ENCODE measurements at regions not wholly inside any gene's neighbourhood (a gene's known extent, or its start where the extent isn't known, plus 50 kb on each side); places are given as distances from the start of the nearest gene placed in this dataset.
"Not testable (repeated sequence)": the region's sequence is repeated elsewhere in the genome, so short reads cannot be mapped to it uniquely, and the experiment has no call there.

DNA sequence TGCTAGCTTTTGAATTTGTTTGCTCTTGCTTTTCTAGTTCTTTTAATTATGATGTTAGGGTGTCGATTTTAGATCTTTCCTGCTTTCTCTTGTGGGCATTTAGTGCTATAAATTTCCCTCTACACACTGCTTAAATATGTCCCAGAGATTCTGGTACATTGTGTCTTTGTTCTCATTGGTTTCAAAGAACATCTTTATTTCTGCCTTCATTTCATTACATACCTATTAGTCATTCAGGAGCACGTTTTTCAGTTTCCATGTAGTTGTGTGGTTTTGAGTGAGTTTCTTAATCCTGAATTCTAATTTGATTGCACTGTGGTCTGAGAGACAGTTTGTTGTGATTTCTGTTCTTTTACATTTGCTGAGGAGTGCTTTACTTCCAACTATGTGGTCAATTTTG is 51.2 kb upstream of the MB21D2 start:
- DNase-seq (ENCODE audit: low spot score); in situ Hi-C loops (cut with HindIII; ENCODE audit: low sequenced_read_pairs): not testable (repeated sequence)

DNA sequence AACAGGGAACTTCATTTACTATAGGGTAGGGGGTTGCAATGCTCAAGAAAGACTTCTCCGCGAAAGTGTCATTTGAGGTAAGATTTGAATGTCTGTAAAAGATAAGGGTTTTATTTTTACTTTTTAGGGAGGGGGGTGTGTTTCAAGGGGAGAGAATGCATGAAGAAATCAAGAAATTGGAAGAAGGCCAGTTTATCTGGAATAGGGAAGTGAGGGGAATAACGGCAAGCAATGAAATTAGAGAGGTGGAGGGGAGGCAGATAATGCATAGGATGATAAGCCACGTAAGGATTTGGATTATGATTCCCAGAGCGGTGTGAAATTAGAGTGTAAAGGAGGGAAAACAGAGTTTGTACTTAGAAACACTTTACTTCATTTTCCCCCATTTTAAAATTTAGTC is 63.0 kb upstream of the MB21D2 start:
- no peak for DNase-seq (ENCODE audit: low spot score)
- in situ Hi-C loops (cut with HindIII; ENCODE audit: low sequenced_read_pairs) = no loop called here

DNA sequence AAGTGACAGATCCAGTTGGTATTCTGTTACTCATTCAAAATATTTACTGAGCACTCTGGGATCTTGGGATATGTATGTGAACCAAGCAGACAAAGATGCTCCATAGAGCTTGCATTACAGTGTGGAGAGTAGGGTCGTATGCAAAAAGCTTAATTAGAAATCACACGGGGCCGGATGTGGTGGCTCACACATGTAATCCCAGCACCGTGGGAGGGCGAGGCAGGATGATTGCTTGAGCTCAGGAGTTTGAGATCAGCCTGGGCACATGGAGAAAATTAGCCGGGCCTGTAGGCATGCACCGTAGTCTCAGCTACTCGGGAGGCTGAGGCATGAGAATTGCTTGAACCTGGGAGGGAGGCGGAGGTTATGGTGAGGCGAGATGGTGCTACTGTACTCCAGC is 68.7 kb upstream of the MB21D2 start:
- DNase-seq (ENCODE audit: low spot score) = no peak
- in situ Hi-C loops (cut with HindIII; ENCODE audit: low sequenced_read_pairs) = no loop called here

DNA sequence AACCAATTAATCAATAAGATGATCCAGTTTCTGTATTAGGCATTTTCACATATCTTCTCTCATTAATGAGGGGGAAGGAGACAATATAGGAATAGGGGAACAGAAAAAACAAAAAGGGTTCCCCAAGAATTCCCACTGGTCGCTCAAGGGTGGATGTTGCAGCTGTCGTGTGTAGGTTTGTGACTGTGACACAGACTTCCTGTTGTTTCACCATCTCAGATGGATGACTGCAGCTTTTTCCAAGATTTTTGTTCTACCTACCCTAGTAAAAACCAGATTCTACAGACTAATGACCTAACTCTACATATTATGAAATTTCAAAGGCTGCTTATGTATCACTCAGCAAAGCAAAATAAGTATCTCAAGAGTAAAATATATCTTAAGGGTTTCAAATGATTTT is 73.7 kb upstream of the MB21D2 start:
- no peak for DNase-seq (ENCODE audit: low spot score)
- in situ Hi-C loops (cut with HindIII; ENCODE audit: low sequenced_read_pairs) = no loop called here

DNA sequence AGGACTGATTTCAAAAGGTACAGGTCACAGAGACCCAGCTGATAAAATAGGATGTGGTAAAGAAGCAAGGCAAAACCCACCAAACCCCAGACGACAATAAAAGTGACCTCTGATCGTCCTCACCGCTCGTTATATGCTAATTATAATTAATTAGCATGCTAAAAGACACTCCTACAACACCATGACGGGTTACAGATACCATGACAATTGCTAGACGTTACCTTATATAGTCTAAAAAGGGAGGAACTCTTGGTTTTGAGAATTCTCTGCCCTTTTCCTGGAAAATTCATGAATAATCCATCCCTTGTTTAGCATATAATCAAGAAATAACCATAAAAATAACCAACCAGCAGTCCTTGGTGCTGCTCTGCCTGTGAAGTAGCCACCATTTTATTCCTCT is 74.7 kb upstream of the MB21D2 start:
- in situ Hi-C loops (cut with HindIII; ENCODE audit: low sequenced_read_pairs) = no loop called here
- no peak for DNase-seq (ENCODE audit: low spot score)

DNA sequence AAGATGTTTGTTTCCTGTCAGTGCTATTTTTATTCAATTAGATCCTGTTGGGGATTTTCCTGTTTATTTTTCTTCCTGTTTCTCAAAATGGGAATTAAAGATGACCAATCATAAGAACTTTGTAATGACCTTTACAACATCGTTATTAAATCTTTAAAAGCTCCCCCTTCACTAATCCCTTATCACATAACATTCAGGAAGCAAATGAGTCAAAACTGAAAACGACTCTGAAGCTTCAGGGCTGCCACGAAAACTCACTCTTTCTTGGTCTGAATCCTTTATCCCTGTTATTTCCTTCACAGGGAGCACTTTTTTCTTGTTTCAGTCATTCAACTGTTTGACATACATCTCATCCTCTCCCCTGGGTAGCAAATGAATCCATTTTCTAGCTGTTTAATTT is 75.8 kb upstream of the MB21D2 start:
- in situ Hi-C loops (cut with HindIII; ENCODE audit: low sequenced_read_pairs) = no loop called here
- no peak for DNase-seq (ENCODE audit: low spot score)

DNA sequence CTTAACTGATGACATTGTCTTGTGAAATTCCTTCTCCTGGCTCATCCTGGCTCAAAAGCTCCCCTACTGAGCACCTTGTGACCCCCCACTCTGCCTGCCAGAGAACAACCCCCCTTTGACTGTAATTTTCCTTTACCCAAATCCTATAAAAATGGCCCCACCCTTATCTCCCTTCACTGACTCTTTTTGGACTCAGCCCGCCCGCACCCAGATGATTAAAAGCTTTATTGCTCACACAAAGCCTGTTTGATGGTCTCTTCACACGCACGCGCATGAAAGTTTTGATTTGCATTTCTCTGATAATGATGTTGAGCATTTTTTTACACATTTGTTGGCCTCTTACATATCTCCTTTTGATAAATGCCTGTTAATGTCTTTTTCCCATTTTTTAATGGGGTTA is 83.5 kb upstream of the MB21D2 start:
- DNase-seq (ENCODE audit: low spot score); in situ Hi-C loops (cut with HindIII; ENCODE audit: low sequenced_read_pairs): not testable (repeated sequence)

DNA sequence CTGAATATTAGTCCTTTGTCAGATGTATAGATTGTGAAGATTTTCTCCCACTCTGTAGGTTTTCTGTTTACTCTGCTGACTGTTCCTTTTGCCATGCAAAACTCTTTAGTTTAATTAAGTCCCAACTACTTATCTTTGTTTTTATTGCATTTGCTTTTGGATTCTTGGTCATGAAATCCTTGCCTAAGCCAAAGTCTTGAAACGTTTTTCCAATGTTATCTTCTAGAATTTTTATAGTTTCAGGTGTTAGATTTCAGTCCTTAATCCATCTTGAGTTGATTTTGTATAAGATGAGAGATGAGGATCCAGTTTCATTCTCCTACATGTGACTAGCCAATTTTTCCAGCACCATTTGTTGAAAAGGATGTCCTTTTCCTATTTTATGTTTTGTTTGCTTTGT is 86.0 kb upstream of the MB21D2 start:
- in situ Hi-C loops (cut with HindIII; ENCODE audit: low sequenced_read_pairs); DNase-seq (ENCODE audit: low spot score): not testable (repeated sequence)

DNA sequence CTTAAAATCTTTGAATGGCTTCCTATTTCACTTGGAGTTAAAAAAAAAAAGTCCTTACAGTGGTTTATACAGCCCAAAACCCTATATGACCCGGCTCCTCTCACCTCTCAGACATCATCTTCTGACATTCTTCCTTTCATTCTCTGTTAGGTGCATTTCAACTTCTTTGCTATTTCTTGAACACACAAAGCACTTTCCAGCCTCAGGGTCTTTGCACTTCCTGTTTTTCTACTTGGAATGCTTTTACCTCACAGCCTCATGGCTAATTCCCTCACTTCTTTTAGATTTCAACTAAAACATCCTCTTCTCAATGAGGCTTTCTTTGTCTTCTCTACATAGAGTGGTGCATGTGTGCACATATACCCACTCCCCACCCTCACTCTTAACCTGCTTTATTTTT is 91.0 kb upstream of the MB21D2 start:
- in situ Hi-C loops (cut with HindIII; ENCODE audit: low sequenced_read_pairs) = no loop called here
- no peak for DNase-seq (ENCODE audit: low spot score)

DNA sequence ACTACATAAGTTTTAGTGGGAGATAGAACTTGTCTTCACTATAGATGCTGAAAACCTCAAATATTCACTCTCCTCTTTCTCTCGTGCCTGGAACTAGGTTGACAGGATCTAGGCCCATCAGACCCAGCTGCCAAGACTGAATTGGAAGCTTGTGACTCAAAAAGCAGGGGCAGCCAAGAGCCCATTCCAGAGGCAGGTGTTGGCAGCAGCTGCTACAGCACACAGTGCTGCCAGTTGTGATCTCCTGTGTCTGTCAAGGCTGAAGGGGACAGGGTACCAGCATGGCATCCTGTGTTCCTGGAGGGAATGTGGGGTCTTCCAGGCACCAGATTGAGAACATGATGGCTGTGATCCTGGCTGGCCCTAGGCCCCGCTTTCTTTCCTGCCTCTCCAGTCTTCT is 92.5 kb upstream of the MB21D2 start:
- in situ Hi-C loops (cut with HindIII; ENCODE audit: low sequenced_read_pairs) = no loop called here

DNA sequence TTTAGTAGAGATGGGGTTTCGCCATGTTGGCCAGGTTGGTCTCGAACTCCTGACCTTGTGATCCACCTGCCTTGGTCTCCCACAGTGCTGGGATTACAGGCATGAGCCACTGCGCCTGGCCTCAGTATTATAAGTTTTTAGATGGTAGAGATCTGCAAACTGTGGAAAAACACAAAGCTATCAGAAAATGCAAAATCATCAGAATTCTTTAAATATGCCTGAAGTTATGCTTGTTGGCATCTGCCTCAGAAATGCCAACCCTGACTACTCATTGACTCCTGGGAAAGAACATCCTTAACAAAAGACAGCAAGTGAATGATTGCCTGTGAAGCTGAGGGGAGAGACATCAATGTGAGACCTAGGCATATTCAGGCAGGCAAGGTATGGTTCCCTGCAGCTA is 94.3 kb upstream of the MB21D2 start:
- in situ Hi-C loops (cut with HindIII; ENCODE audit: low sequenced_read_pairs) = no loop called here
- no peak for DNase-seq (ENCODE audit: low spot score)

More for the DNA sequence above, 92.5 kb upstream of the MB21D2 start:
- no peak for DNase-seq (ENCODE audit: low spot score)

DNA sequence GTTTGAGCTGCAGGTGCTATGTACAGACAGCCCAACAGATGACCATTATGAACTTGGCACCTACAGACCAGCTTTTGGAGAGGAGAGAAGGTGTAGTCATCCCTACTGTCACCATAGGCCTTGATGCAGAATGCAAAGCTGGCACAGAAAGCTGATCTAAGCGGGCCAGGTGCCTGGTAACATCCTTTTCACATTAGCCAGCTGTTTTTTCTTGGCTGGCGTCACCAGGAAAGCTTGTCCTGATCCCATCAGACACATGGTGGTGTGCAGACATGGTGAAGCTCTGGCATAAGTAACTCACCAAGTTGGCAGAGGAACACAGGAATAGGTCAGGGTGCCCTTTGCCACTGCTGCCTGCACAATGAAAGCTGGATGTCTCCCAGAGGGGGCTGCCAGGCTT is 97.2 kb upstream of the MB21D2 start:
- in situ Hi-C loops (cut with HindIII; ENCODE audit: low sequenced_read_pairs) = no loop called here
- DNase-seq (ENCODE audit: low spot score) = peak; percentile 59

DNA sequence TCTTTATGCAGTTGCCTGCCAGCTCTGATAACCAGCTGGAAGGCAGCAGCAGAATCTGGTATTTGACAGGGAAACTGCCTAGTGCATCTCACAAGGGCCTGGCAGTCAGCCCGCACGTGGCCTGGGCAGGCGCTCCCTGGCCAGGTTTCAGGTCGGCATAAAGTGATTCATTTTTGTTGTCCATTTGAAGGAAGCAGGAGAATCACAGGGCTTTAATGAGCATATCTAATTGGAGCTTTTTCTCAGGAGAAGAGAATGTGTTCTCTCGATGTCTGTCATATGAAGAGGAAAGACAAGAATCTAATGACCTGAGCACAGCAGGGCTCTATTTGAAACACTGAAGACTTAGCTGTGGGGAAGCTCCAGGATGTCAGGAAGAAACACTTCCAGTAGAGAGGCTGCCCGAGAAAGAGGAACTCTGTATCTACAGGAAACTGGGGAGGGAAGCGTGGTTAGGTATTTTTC is 98.8 kb upstream of the MB21D2 start:
- peak; percentile 72 for DNase-seq (ENCODE audit: low spot score)
- in situ Hi-C loops (cut with HindIII; ENCODE audit: low sequenced_read_pairs) = no loop called here

DNA sequence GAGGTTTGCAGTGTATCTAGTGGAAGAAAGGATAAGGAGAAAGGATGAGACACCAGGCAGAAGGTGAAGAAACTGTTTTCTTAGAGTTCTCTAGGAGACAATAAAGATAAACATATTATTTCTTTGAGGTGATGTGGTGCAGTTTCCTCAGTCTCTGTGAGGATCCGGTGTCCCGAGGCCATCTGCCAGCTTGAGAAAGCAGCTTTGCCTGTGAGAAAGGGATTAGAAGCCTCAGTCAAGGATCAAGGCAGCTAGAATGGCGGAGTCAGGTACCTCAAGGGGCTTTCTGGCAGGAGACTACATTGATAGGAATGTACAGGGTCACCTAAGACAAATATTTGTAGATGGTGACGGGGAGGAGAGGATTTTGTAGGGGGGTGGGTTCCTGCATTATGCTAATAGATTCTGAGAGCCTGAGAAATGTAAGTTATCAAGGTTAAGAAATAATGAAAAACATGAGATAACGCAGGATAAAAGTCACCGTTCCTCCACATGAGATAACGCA is 103.9 kb upstream of the MB21D2 start:
- no peak for DNase-seq (ENCODE audit: low spot score)
- in situ Hi-C loops (cut with HindIII; ENCODE audit: low sequenced_read_pairs) = no loop called here

DNA sequence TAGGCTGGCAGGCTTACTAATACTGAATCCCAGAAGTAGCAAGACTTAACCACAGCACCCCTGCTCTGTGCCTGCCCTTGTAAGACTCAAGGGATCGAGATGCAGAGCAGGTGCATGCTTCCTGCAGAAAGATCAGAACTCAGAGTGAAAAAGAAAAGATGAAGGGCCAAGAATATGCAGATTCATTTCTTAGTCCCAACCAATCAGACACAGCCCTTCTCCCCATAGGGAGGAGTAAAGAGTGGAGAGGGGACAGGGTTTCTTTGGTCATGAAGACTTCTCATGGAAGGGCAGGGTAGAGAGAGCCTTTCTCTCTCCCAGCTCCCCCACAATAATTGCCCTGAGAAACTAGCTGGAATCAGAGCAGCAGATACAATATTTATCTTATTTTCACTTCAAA is 105.6 kb upstream of the MB21D2 start:
- no peak for DNase-seq (ENCODE audit: low spot score)
- in situ Hi-C loops (cut with HindIII; ENCODE audit: low sequenced_read_pairs) = no loop called here

DNA sequence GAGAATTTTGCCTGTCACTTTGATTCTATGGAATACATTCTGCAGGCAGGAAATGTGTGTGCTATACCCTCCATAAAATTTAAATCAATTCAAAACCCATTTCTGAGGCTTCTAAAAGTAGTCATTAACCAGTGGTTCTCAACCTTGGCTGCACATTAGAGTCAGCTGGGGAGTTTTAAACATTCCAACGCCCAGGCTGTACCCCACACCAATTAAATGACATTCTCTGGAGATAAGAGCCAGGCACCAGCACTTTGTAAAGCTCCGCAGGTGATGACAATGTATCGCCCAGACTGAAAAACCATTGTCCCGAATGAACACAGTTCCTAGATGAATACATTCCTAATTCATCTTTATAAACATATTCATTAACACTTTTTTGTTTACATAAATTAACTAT is 110.6 kb upstream of the MB21D2 start:
- no peak for DNase-seq (ENCODE audit: low spot score)
- in situ Hi-C loops (cut with HindIII; ENCODE audit: low sequenced_read_pairs) = no loop called here

DNA sequence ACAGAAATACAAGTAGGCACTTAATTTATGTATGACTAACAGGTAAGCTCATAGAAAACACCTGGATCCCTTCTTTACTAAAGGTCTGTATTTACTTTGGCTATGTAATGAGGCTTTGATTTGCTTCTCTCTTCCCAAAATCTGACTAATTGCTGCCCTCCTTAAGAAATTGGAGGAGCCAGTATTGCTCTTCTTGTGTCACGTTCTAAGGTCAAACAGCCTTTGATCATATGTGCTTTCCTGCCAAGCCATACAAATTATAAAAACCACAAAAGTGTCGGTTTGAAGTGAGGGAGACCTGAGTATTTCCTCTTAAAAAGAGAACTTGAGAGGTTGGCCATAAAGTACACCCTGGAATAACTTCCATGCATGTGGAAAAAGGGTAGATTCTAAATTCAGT is 112.1 kb upstream of the MB21D2 start:
- in situ Hi-C loops (cut with HindIII; ENCODE audit: low sequenced_read_pairs) = no loop called here
- DNase-seq (ENCODE audit: low spot score) = no peak

DNA sequence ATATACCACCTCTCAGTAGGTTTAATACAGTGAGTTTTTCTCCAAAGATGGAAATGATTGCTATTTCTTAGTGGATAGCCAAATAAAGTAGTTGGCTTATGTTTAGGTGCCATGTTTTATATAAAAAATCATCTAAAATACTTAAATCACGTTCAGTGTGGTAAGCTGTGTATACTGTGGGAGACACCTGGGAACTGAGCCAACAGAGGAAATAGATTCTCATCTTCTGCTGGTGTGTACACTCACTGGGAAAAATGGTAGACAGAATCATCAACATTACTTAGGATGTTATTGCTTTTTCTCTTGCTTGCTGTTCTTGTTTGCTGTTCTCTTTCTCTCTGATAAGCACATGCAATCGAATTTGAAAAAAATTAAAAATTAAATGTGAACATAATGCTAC is 112.6 kb upstream of the MB21D2 start:
- no peak for DNase-seq (ENCODE audit: low spot score)
- in situ Hi-C loops (cut with HindIII; ENCODE audit: low sequenced_read_pairs) = no loop called here

DNA sequence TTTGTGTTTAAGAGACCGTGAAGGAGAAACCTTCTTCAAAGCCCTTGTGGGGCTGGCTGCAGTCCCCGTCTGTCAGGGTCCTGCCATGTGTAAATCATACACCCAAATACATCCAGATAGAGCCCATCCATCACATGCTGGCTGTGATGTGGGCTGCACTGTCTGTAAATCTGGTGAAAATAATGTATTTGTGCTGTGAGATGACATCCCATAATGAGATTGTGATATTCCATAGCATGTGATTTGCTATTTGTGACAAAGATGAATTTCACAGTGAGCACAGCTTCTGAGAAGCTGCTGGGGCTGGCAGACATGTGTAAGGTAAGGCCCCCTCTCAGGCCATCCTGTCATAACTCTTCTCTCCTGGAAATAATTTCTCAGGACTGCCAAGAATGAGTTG is 114.3 kb upstream of the MB21D2 start:
- DNase-seq (ENCODE audit: low spot score) = no peak
- in situ Hi-C loops (cut with HindIII; ENCODE audit: low sequenced_read_pairs) = no loop called here

DNA sequence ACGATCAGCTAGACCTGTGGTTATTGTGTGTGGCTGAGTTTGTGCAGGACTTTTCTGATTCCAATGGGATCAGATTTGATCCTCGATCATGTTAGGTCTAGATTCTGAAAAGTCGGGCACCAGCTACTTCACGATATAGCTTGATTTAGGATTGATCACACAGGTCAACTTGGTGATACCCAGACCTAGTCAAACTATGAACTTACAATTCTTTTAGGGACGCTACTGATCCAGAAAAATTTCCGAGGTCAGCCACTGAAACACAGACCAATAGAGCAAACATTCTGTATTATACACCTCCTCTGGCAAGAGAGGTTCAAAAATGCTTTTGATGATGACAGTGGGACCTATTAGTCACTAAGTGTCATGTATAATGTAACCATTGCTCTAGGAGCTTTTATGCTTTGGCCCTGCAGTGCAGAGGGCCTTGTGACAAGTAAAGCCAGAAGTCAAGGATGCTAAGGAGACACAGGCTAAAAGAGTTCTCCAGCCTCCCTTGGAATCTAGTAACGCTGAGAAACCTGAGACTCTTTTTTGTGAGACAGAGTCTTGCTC is 115.6 kb upstream of the MB21D2 start:
- DNase-seq (ENCODE audit: low spot score) = no peak
- in situ Hi-C loops (cut with HindIII; ENCODE audit: low sequenced_read_pairs) = no loop called here

DNA sequence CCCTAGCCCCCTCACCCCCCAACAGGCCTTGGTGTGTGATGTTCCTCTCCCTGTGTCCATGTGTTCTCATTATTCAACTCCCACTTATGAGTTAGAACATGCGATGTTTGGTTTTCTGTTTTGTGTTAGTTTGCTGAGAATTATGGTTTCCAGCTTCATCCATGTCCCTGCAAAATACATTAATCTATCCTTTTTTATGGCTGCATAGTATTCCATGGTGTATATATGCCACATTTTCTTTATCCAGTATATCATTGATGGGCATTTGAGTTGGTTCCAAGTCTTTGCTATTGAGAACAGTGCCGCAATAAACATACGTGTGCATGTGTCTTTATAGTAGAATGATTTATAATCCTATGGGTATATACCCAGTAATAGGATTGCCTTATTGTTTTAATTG is 120.2 kb upstream of the MB21D2 start:
- in situ Hi-C loops (cut with HindIII; ENCODE audit: low sequenced_read_pairs); DNase-seq (ENCODE audit: low spot score): not testable (repeated sequence)

DNA sequence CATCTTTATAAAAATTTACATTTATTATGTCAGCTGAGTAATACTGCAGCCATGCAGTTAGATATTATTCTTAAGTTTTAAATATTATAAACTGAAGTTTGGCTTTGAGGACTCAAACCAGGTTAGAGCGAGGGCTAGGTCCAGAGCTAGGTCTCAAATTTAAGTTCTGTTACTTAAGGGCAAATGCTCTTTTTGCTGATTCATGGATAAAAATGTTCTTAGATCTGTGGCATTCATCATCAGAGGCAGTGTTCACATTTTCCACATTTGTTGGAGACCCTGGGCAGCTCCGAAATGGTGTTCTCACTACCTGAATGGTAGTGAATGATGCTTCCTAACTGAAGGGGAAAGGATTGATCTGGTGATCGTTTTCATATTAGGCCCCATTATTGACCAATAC is 121.4 kb upstream of the MB21D2 start:
- in situ Hi-C loops (cut with HindIII; ENCODE audit: low sequenced_read_pairs) = no loop called here

More for the DNA sequence above, 121.4 kb upstream of the MB21D2 start:
- DNase-seq (ENCODE audit: low spot score) = no peak

All from G401 (cell line).